Naive thymus-derived CD4-positive, alpha-beta T cell (primary cell): ENCODE measurements at regions not wholly inside any gene's neighbourhood (a gene's known extent, or its start where the extent isn't known, plus 50 kb on each side); places are given as distances from the start of the nearest gene placed in this dataset.

ENCODE experiments used
- ATAC-seq: fragments of 150-1000 bp; cut with Tn5 transposase; 2 replicates; pipeline ENCODE4 v1.10.0; 2021; ENCODE audit warnings: mild to moderate bottlenecking, moderate library complexity
- CTCF ChIA-PET: fragments of 350-600 bp; sonication (Branson Sonifier 250); formaldehyde crosslinking; loops from one replicate; lab custom pipeline; 2021; ENCODE audit warnings: antibody characterized with exemption; lab: Charles Lee
- POLR2A ChIA-PET: fragments of 350-600 bp; sonication (Branson Sonifier 250); formaldehyde crosslinking; loops from one replicate; lab custom pipeline; 2021; ENCODE audit warnings: antibody characterized with exemption, inconsistent platforms; lab: Charles Lee
- DNase-seq, 9 donors: peaks; one replicate each; pipeline versions ENCODE4 v3.0.0 to v3.0.0-alpha.2; 2020 to 2022; ENCODE audit warnings: mixed read lengths in 1 of 9
- H3K27ac ChIP-seq: one replicate; pipeline ENCODE4 v1.7.0; 2013; ENCODE audit warnings: mild to moderate bottlenecking, low read depth, low read length, moderate library complexity
- H3K27me3 ChIP-seq, 2 donors: one replicate each; pipeline ENCODE4 v1.7.0; 2013; ENCODE audit warnings: low read length in 2 of 2, mild to moderate bottlenecking in 2 of 2, moderate library complexity in 2 of 2; ENCODE audit not compliant: control insufficient read depth in 2 of 2, insufficient read depth in 2 of 2
- H3K36me3 ChIP-seq, 3 experiments: 1 replicate in 2 of 3; 2 replicates in 1 of 3; pipeline ENCODE4 v1.7.0; 2013; ENCODE audit warnings: low read length in 3 of 3, mild to moderate bottlenecking in 3 of 3, moderate library complexity in 1 of 3; ENCODE audit not compliant: insufficient read depth in 3 of 3, control insufficient read depth in 2 of 3
- H3K4me1 ChIP-seq, 2 donors: one replicate each; pipeline ENCODE4 v1.7.0; 2013; ENCODE audit warnings: low read length in 2 of 2, mild to moderate bottlenecking in 2 of 2, moderate library complexity in 1 of 2; ENCODE audit not compliant: control insufficient read depth in 2 of 2, insufficient read depth in 2 of 2
- H3K4me3 ChIP-seq: 2 replicates; pipeline ENCODE4 v1.7.0; 2013; ENCODE audit warnings: mild to moderate bottlenecking, low read length
- H3K9me3 ChIP-seq, 3 experiments: 1 replicate in 2 of 3; 2 replicates in 1 of 3; pipeline ENCODE4 v1.7.0; 2013; ENCODE audit warnings: low read length in 3 of 3; ENCODE audit not compliant: control insufficient read depth in 2 of 3
- H3K27ac Mint-ChIP-seq, 9 donors: one replicate each; pipeline ENCODE4 v1.8.0; 2020 to 2022; ENCODE audit warnings: mixed read lengths in 9 of 9, mild to moderate bottlenecking in 8 of 9, moderate library complexity in 5 of 9, inconsistent platforms in 2 of 9
- H3K27me3 Mint-ChIP-seq, 5 donors: one replicate each; pipeline ENCODE4 v1.8.0; 2021 to 2022; ENCODE audit warnings: mixed read lengths in 5 of 5, mild to moderate bottlenecking in 1 of 5
- H3K36me3 Mint-ChIP-seq, 5 donors: one replicate each; pipeline ENCODE4 v1.8.0; 2020 to 2022; ENCODE audit warnings: mixed read lengths in 5 of 5, mild to moderate bottlenecking in 3 of 5, inconsistent platforms in 1 of 5
- H3K4me1 Mint-ChIP-seq, 7 donors: one replicate each; pipeline ENCODE4 v1.8.0; 2020 to 2022; ENCODE audit warnings: mixed read lengths in 7 of 7, mild to moderate bottlenecking in 3 of 7, inconsistent platforms in 1 of 7
- H3K4me3 Mint-ChIP-seq, 10 donors: one replicate each; pipeline ENCODE4 v1.8.0; 2020 to 2022; ENCODE audit warnings: mild to moderate bottlenecking in 10 of 10, mixed read lengths in 10 of 10, moderate library complexity in 6 of 10, inconsistent platforms in 2 of 10
- H3K9me3 Mint-ChIP-seq, 11 donors: one replicate each; pipeline ENCODE4 v1.8.0; 2020 to 2022; ENCODE audit warnings: mixed read lengths in 11 of 11, mild to moderate bottlenecking in 4 of 11, inconsistent platforms in 1 of 11, moderate library complexity in 1 of 11
- intact Hi-C, 2 donors: fragments of 100-400 bp; cut with micrococcal nuclease; formaldehyde crosslinking; loops; one replicate each; pipeline ENCODE4 v1.15.1; 2023

GRCh38 chr6:137740091-137740755 lies 126.8 kb upstream of the TNFAIP3 start:
- Mint-ChIP-seq H3K36me3 (peaks cover 0 to 2% (median 0%) of the 10 kb centered on the region in 5 donors), H3K4me3 (no peak overlapping the region), H3K4me1 (peaks cover 6 to 30% (median 13%) of the 10 kb centered on the region in 7 donors), H3K9me3 (peaks cover 0 to 1% (median 0%) of the 10 kb centered on the region in 11 donors), H3K27ac (no peak overlapping the region), H3K27me3 (peaks cover 0 to 5% (median 0%) of the 10 kb centered on the region in 5 donors)
- no peaks in the 10 kb centered on the region for H3K36me3 ChIP-seq
- ChIA-PET POLR2A (interaction anchor here (1.2 kb wide), 1 partner anchor 14 kb away, joined by 3 read pairs; no protein-coding TSS in a partner anchor), CTCF (no interaction called here)
- no peaks in the 10 kb centered on the region for H3K9me3 ChIP-seq
- no peak overlapping the region for H3K27ac ChIP-seq
- no peak overlapping the region for H3K4me3 ChIP-seq
- DNase-seq (no peak), ATAC-seq (no peak)
- H3K4me1 ChIP-seq: peaks cover 3 to 7% of the 10 kb centered on the region in 2 donors
- intact Hi-C loops: no loop called here
- no peaks in the 10 kb centered on the region for H3K27me3 ChIP-seq

GRCh38 chr6:137740967-137741761 lies 125.9 kb upstream of the TNFAIP3 start:
- H3K27ac Mint-ChIP-seq: peak overlapping the region in 1 of 9 donors; percentile 39
- POLR2A ChIA-PET: interaction anchor here (1.2 kb wide), 1 partner anchor 13 kb away, joined by 3 read pairs; no protein-coding TSS in a partner anchor

GRCh38 chr6:137743493-137743892 lies 123.6 kb upstream of the TNFAIP3 start:
- no peaks in the 10 kb centered on the region for H3K27me3 ChIP-seq
- no peak for DNase-seq
- peaks cover 0 to 21% (median 6%) of the 10 kb centered on the region in 7 donors for H3K4me1 Mint-ChIP-seq
- H3K27ac Mint-ChIP-seq: peak overlapping the region in 2 of 9 donors; percentile 16 to 24
- intact Hi-C loops: no loop called here
- CTCF ChIA-PET: no interaction called here
- POLR2A ChIA-PET: interaction anchor here (0.6 kb wide), 1 partner anchor 35 kb away, joined by 4 read pairs; no protein-coding TSS in a partner anchor
- peaks cover 0 to 1% (median 0%) of the 10 kb centered on the region in 11 donors for H3K9me3 Mint-ChIP-seq
- peaks cover 0 to 4% (median 0%) of the 10 kb centered on the region in 5 donors for H3K27me3 Mint-ChIP-seq
- H3K36me3 Mint-ChIP-seq: peaks cover 0 to 3% (median 0%) of the 10 kb centered on the region in 5 donors
- H3K4me3 ChIP-seq: no peak overlapping the region
- H3K9me3 ChIP-seq: no peaks in the 10 kb centered on the region
- no peaks in the 10 kb centered on the region for H3K36me3 ChIP-seq
- H3K4me1 ChIP-seq: no peaks in the 10 kb centered on the region
- H3K4me3 Mint-ChIP-seq: no peak overlapping the region
- no peak for ATAC-seq
- no peak overlapping the region for H3K27ac ChIP-seq

More at GRCh38 chr6:137740967-137741761, 125.9 kb upstream of the TNFAIP3 start:
- intact Hi-C loops: no loop called here
- H3K9me3 Mint-ChIP-seq: peaks cover 0 to 1% (median 0%) of the 10 kb centered on the region in 11 donors
- CTCF ChIA-PET: no interaction called here
- Histone ChIP-seq H3K27me3 (no peaks in the 10 kb centered on the region), H3K27ac (no peak overlapping the region), H3K36me3 (no peaks in the 10 kb centered on the region), H3K9me3 (no peaks in the 10 kb centered on the region), H3K4me3 (no peak overlapping the region), H3K4me1 (peaks cover 3% of the 10 kb centered on the region in 2 donors)
- no peak overlapping the region for H3K4me3 Mint-ChIP-seq
- peaks cover 0 to 4% (median 0%) of the 10 kb centered on the region in 5 donors for H3K27me3 Mint-ChIP-seq
- no peak for ATAC-seq
- no peak for DNase-seq
- peaks cover 3 to 31% (median 10%) of the 10 kb centered on the region in 7 donors for H3K4me1 Mint-ChIP-seq
- H3K36me3 Mint-ChIP-seq: peaks cover 0 to 3% (median 0%) of the 10 kb centered on the region in 5 donors

GRCh38 chr6:137744877-137745276 lies 122.2 kb upstream of the TNFAIP3 start:
- Histone ChIP-seq H3K27me3 (no peaks in the 10 kb centered on the region), H3K36me3 (no peaks in the 10 kb centered on the region), H3K4me3 (no peak overlapping the region), H3K4me1 (no peaks in the 10 kb centered on the region), H3K27ac (no peak overlapping the region), H3K9me3 (no peaks in the 10 kb centered on the region)
- no peak for ATAC-seq
- POLR2A ChIA-PET: no interaction called here
- H3K4me1 Mint-ChIP-seq: peaks cover 0 to 21% (median 6%) of the 10 kb centered on the region in 7 donors
- CTCF ChIA-PET: interaction anchor here (1.3 to 1.5 kb wide), 2 partner anchors 10 to 12 kb away, joined by 3 to 4 read pairs; no protein-coding TSS in a partner anchor
- DNase-seq: no peak
- H3K36me3 Mint-ChIP-seq: peaks cover 0 to 3% (median 0%) of the 10 kb centered on the region in 5 donors
- H3K9me3 Mint-ChIP-seq: peaks cover 0 to 1% (median 0%) of the 10 kb centered on the region in 11 donors
- H3K4me3 Mint-ChIP-seq: no peak overlapping the region
- intact Hi-C loops: no loop called here
- peak overlapping the region in 2 of 9 donors; percentile 12 to 53 for H3K27ac Mint-ChIP-seq
- peaks cover 0 to 6% (median 0%) of the 10 kb centered on the region in 5 donors for H3K27me3 Mint-ChIP-seq

- Histone ChIP-seq H3K27ac (no peak overlapping the region), H3K4me1 (no peaks in the 10 kb centered on the region), H3K27me3 (no peaks in the 10 kb centered on the region), H3K9me3 (no peaks in the 10 kb centered on the region), H3K36me3 (no peaks in the 10 kb centered on the region), H3K4me3 (no peak overlapping the region)
- peak overlapping the region in 3 of 9 donors; percentile 7 to 53 (median 29) for H3K27ac Mint-ChIP-seq
- H3K27me3 Mint-ChIP-seq: peaks cover 0 to 7% (median 0%) of the 10 kb centered on the region in 5 donors
- ChIA-PET POLR2A (no interaction called here), CTCF (interaction anchor here (1.3 to 1.5 kb wide), 2 partner anchors 11 to 13 kb away, joined by 3 to 4 read pairs; no protein-coding TSS in a partner anchor)
- peaks cover 0 to 3% (median 0%) of the 10 kb centered on the region in 5 donors for H3K36me3 Mint-ChIP-seq
- intact Hi-C loops: no loop called here
- H3K9me3 Mint-ChIP-seq: peaks cover 0 to 1% (median 0%) of the 10 kb centered on the region in 11 donors
- peaks cover 0 to 21% (median 6%) of the 10 kb centered on the region in 7 donors for H3K4me1 Mint-ChIP-seq
- DNase-seq (no peak), ATAC-seq (no peak)
- no peak overlapping the region for H3K4me3 Mint-ChIP-seq
Observed at GRCh38 chr6:137745321-137745720, 121.7 kb upstream of the TNFAIP3 start.

- H3K9me3 Mint-ChIP-seq: peaks cover 0 to 1% (median 0%) of the 10 kb centered on the region in 11 donors
- Histone ChIP-seq H3K4me3 (no peak overlapping the region), H3K27ac (no peak overlapping the region), H3K4me1 (no peaks in the 10 kb centered on the region), H3K27me3 (no peaks in the 10 kb centered on the region), H3K36me3 (no peaks in the 10 kb centered on the region), H3K9me3 (no peaks in the 10 kb centered on the region)
- peaks cover 0 to 7% (median 0%) of the 10 kb centered on the region in 5 donors for H3K27me3 Mint-ChIP-seq
- peaks cover 0 to 21% (median 6%) of the 10 kb centered on the region in 7 donors for H3K4me1 Mint-ChIP-seq
- ChIA-PET CTCF (interaction anchor here (0.6 to 1.5 kb wide), 2 partner anchors 12 to 14 kb away, joined by 3 to 4 read pairs; no protein-coding TSS in a partner anchor), POLR2A (no interaction called here)
- DNase-seq (no peak), ATAC-seq (no peak)
- H3K4me3 Mint-ChIP-seq: no peak overlapping the region
- H3K36me3 Mint-ChIP-seq: peaks cover 0 to 3% (median 0%) of the 10 kb centered on the region in 5 donors
- intact Hi-C loops: no loop called here
- H3K27ac Mint-ChIP-seq: no peak overlapping the region
Observed at GRCh38 chr6:137746264-137746663, 120.8 kb upstream of the TNFAIP3 start.
